Loucy (cell line): ENCODE measurements at regions not wholly inside any gene's neighbourhood (a gene's known extent, or its start where the extent isn't known, plus 50 kb on each side); places are given as distances from the start of the nearest gene placed in this dataset.

Experiments
- EZH2phosphoT487 ChIP-seq: fragments of 200-600 bp; IDR thresholded peaks from 2 replicates; pipeline ENCODE4 v1.6.1; 2018; ENCODE audit warnings: antibody characterized with exemption, mild to moderate bottlenecking, moderate library complexity, borderline replicate concordance
- TF ChIP-seq, protein P1 (sequence below): fragments of 200-600 bp; sonication (generic); conservative IDR thresholded peaks from 2 replicates; pipeline ENCODE4 v1.5.1; 2014; ENCODE audit warnings: mild to moderate bottlenecking, antibody characterized with exemption, low read length

DNA sequence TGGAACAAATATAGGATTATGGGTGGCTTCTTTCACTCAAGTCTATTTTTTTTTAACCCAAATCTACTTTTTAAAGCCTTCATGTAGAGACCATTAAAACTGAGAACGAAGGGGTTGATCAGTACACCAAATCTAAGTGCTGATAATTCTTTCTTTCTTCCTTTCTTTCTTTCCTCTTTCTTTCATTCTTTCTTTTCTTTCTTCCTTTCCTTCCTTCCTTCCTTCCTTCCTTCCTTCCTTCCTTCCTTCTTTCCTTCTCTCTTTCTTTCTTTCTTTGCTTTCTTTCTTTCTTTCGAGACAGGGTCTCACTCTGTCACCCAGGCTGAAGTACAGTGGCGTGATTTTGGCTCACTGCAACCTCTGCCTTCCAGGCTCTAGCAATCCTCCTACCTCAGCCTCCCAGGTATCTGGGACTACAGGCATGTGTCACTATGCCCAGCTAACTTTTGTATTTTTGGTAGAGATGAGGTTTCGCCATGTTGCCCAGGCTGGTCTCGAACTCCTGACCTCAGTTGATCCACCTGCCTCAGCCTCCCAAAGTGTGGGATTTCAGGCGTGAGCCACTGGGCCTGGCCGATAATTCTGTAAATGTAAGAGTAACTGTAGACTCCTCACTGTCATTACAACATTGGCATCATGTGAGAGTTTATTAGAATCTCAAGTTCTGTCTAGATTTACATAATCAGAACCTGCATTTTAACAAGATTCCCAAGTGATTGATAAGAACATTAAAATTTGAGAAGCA, 236.4 kb downstream of the TFEC start:
- no peak for TF ChIP-seq EZH2phosphoT487
- TF ChIP-seq, protein P1, sequence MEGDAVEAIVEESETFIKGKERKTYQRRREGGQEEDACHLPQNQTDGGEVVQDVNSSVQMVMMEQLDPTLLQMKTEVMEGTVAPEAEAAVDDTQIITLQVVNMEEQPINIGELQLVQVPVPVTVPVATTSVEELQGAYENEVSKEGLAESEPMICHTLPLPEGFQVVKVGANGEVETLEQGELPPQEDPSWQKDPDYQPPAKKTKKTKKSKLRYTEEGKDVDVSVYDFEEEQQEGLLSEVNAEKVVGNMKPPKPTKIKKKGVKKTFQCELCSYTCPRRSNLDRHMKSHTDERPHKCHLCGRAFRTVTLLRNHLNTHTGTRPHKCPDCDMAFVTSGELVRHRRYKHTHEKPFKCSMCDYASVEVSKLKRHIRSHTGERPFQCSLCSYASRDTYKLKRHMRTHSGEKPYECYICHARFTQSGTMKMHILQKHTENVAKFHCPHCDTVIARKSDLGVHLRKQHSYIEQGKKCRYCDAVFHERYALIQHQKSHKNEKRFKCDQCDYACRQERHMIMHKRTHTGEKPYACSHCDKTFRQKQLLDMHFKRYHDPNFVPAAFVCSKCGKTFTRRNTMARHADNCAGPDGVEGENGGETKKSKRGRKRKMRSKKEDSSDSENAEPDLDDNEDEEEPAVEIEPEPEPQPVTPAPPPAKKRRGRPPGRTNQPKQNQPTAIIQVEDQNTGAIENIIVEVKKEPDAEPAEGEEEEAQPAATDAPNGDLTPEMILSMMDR, result no peak
